ENCODE measurements at regions not wholly inside any gene's neighbourhood (a gene's known extent, or its start where the extent isn't known, plus 50 kb on each side); places are given as distances from the start of the nearest gene placed in this dataset.

DNA sequence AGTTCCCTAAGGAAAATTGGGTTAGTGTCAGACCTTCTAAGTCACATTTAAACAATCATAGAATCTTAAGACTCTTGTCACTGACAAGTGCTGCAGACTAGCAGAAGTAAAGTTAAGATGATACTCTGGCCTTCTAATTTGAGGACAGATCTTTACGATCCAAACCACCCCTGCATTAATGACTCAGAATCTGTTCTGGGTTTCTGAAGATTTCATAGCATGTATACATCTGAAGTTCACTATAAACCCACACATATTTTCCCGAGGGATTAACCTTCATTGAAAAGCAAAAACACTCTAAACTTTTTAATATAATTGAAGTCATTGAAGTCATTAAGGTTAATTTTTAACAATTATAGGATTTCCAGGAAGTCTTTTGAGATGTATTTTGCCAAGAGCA lies 674.3 kb downstream of the IQCM start:
- Histone ChIP-seq H3K27me3 (ENCODE audit: control insufficient read depth, insufficient read depth, low read length, poor library complexity, severe bottlenecking) (no peaks in the 10 kb centered on the region), H3K27ac (ENCODE audit: insufficient read depth, low read depth, low read length, poor library complexity, severe bottlenecking) (no peak overlapping the region), H3K4me3 (ENCODE audit: insufficient read depth, low read depth, low read length) (no peak overlapping the region), H3K36me3 (ENCODE audit: control insufficient read depth, insufficient read depth, low read length) (no peaks in the 10 kb centered on the region), H3K4me1 (ENCODE audit: control insufficient read depth, insufficient read depth, low read length) (no peaks in the 10 kb centered on the region), H3K9me3 (ENCODE audit: control insufficient read depth, low read length) (no peaks in the 10 kb centered on the region)
- 89 to 97% methylated on average over 1 of the region's 2 CpGs for WGBS, 2 experiments

DNA sequence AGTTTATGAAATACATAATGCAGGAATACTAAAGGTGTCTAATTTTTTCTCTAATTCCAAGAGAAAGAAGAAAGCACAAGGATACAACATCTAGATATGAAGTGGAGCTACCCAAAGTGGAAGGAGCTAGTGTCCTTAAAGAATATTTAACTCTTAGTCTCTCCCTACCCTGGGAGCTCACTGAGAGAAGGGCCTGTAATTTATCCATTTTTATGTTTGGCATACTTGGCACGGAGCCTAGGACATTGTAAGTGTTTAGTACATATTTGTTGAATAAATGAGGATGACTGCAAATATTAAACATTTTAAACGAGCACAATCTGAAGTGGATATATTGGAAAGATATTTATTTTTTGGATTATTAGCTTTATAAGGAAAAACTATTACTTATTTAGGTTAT lies 674.8 kb downstream of the IQCM start:
- no peaks in the 10 kb centered on the region for H3K4me1 ChIP-seq (ENCODE audit: control insufficient read depth, insufficient read depth, low read length)
- no peaks in the 10 kb centered on the region for H3K36me3 ChIP-seq (ENCODE audit: control insufficient read depth, insufficient read depth, low read length)
- H3K27ac ChIP-seq (ENCODE audit: insufficient read depth, low read depth, low read length, poor library complexity, severe bottlenecking): no peak overlapping the region
- no peaks in the 10 kb centered on the region for H3K27me3 ChIP-seq (ENCODE audit: control insufficient read depth, insufficient read depth, low read length, poor library complexity, severe bottlenecking)
- WGBS, 2 experiments: 93 to 98% methylated on average over 1 to 2 of the region's 2 CpGs
- H3K9me3 ChIP-seq (ENCODE audit: control insufficient read depth, low read length): no peaks in the 10 kb centered on the region
- no peak overlapping the region for H3K4me3 ChIP-seq (ENCODE audit: insufficient read depth, low read depth, low read length)

DNA sequence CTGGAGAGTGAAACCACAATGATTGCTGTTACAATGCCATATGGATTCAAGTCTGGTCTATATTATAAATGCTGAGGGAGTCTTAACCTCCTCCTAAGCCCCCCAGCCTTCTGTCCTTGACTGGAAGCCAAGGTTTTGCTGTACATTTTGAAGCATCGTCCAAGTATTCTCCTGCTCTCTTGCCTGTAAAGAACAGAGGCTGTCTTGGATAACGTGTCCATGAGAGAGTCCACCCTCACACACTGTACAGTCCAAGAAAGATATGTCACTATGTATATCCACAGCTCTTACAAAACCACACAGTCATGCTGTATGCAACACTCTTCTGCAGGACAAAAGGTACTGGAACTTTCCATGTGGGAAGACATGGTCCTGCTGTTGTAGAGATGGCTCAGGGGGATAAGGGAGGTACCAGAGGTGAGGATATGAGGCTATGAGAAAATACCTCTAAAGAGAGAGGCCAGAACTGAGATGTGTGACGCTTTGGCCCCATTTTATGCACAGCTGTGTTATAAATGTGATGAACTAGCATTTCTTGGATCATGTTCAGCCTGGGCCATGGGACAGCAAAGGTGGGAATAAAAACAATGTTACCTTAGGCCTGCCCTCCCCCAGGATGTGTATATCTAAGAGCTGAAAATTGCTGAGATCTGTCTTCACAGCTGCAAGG lies 678.6 kb downstream of the IQCM start:
- Histone ChIP-seq H3K27ac (ENCODE audit: insufficient read depth, low read depth, low read length, poor library complexity, severe bottlenecking) (no peak overlapping the region), H3K4me1 (ENCODE audit: control insufficient read depth, insufficient read depth, low read length) (no peaks in the 10 kb centered on the region), H3K27me3 (ENCODE audit: control insufficient read depth, insufficient read depth, low read length, poor library complexity, severe bottlenecking) (no peaks in the 10 kb centered on the region), H3K36me3 (ENCODE audit: control insufficient read depth, insufficient read depth, low read length) (no peaks in the 10 kb centered on the region), H3K4me3 (ENCODE audit: insufficient read depth, low read depth, low read length) (no peak overlapping the region), H3K9me3 (ENCODE audit: control insufficient read depth, low read length) (no peaks in the 10 kb centered on the region)
- WGBS, 2 experiments: 92 to 94% methylated on average over 3 of the region's 3 CpGs

DNA sequence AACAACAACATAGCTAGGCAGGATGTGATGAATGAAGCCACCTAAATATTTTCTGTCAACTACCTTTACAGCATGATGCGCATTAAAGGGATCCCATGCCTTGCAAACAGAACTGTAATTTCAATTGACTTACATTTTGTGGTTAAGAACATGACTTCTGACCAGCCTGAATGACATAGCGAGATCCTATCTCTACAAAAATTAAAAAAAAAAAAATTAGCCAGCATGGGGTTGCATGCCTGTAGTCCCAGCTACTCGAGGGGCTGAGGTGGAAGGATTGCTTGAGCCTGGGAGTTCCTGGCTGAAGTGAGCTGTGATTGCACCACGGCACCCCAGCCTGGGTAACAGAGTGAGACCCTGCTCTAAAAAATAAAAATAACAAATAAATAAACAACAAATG lies 680.6 kb downstream of the IQCM start:
- Histone ChIP-seq H3K4me3 (ENCODE audit: insufficient read depth, low read depth, low read length) (no peak overlapping the region), H3K36me3 (ENCODE audit: control insufficient read depth, insufficient read depth, low read length) (no peaks in the 10 kb centered on the region)

DNA sequence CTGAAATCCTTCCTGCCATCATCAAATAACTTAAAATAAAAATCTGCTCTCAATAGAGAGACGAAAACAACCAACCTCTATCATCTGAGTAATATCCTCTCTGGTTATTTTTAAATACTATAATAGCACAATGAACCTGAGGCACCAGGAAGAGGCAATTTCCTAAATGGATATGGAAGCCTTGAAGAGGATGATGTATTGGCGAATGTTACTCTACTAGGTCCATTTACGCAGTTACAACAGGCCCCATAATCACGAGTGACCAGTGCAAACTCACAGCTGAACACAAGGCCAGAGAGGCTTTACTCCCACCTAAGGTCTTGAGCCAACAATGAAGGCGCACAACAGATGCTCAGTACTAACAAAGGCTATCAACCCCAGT lies 678.8 kb upstream of the NR3C2 start:
- Histone ChIP-seq H3K4me1 (ENCODE audit: control insufficient read depth, insufficient read depth, low read length) (peaks cover 15% of the 10 kb centered on the region), H3K36me3 (ENCODE audit: control insufficient read depth, insufficient read depth, low read length) (no peaks in the 10 kb centered on the region), H3K27me3 (ENCODE audit: control insufficient read depth, insufficient read depth, low read length, poor library complexity, severe bottlenecking) (no peaks in the 10 kb centered on the region), H3K27ac (ENCODE audit: insufficient read depth, low read depth, low read length, poor library complexity, severe bottlenecking) (no peak overlapping the region), H3K9me3 (ENCODE audit: control insufficient read depth, low read length) (no peaks in the 10 kb centered on the region), H3K4me3 (ENCODE audit: insufficient read depth, low read depth, low read length) (no peak overlapping the region)
- WGBS, 2 experiments: 93 to 94% methylated on average over 4 to 5 of the region's 5 CpGs

More for the DNA sequence above, 680.6 kb downstream of the IQCM start:
- Histone ChIP-seq H3K4me1 (ENCODE audit: control insufficient read depth, insufficient read depth, low read length) (no peaks in the 10 kb centered on the region), H3K27ac (ENCODE audit: insufficient read depth, low read depth, low read length, poor library complexity, severe bottlenecking) (no peak overlapping the region), H3K9me3 (ENCODE audit: control insufficient read depth, low read length) (no peaks in the 10 kb centered on the region), H3K27me3 (ENCODE audit: control insufficient read depth, insufficient read depth, low read length, poor library complexity, severe bottlenecking) (no peaks in the 10 kb centered on the region)
- 79 to 96% methylated on average over 3 to 4 of the region's 4 CpGs for WGBS, 2 experiments

DNA sequence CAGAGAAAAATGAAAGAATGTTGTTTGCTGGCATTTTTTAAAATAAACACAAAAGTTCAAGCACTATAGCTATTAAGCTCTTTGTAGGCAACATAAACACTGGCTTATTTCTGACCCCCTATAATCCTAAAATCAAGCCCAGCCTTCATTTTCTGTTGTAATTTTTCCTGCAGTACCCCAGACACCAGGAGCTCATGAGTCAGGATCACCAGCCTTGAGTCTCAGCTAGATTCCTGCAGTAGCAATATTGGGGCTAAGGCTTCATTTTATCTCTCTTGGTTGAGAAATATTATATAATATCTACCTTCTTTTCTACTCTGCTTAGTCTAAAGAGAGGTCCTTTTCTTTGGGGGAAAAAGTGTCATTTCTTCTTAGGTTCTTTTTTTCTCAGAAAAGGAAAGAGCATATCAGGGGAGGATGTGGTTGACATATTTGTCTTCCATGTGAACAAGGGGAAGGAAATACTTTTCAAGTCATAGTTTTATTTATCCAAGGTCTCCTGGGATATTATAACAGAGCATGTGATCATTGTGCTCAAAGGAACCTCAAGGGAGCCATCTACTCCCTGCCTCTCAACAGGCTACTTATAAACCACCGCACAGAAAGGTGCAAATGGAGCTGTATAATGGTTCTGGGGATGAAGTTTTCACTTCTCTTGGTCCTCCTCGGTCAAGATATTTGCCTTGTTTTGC lies 678.3 kb upstream of the NR3C2 start:
- no peaks in the 10 kb centered on the region for H3K27me3 ChIP-seq (ENCODE audit: control insufficient read depth, insufficient read depth, low read length, poor library complexity, severe bottlenecking)
- no peak overlapping the region for H3K4me3 ChIP-seq (ENCODE audit: insufficient read depth, low read depth, low read length)
- 98 to 100% methylated on average over 1 to 2 of the region's 2 CpGs for WGBS, 2 experiments
- H3K9me3 ChIP-seq (ENCODE audit: control insufficient read depth, low read length): no peaks in the 10 kb centered on the region
- no peaks in the 10 kb centered on the region for H3K36me3 ChIP-seq (ENCODE audit: control insufficient read depth, insufficient read depth, low read length)
- H3K4me1 ChIP-seq (ENCODE audit: control insufficient read depth, insufficient read depth, low read length): peaks cover 19% of the 10 kb centered on the region
- H3K27ac ChIP-seq (ENCODE audit: insufficient read depth, low read depth, low read length, poor library complexity, severe bottlenecking): no peak overlapping the region

DNA sequence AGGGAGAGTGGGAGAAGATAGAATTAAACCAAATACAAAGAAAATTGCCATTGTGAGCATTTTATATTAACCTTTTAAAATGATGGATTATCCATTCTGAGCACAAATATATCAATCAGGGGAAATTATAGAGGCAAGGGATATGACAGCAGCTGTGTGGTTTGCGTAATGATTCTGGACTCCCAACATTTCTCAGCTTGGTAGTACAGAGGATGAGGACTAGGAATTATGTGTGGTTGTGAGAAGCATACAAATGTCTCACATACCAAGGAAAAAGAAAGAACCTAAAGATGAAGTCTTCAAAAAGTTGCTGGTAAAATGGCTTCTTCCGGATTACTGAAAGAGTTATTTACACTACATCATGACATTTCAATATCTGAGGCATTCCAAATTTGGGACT lies 674.6 kb upstream of the NR3C2 start:
- Histone ChIP-seq H3K27ac (ENCODE audit: insufficient read depth, low read depth, low read length, poor library complexity, severe bottlenecking) (no peak overlapping the region), H3K27me3 (ENCODE audit: control insufficient read depth, insufficient read depth, low read length, poor library complexity, severe bottlenecking) (no peaks in the 10 kb centered on the region), H3K9me3 (ENCODE audit: control insufficient read depth, low read length) (no peaks in the 10 kb centered on the region), H3K4me1 (ENCODE audit: control insufficient read depth, insufficient read depth, low read length) (peaks cover 14% of the 10 kb centered on the region), H3K36me3 (ENCODE audit: control insufficient read depth, insufficient read depth, low read length) (no peaks in the 10 kb centered on the region), H3K4me3 (ENCODE audit: insufficient read depth, low read depth, low read length) (no peak overlapping the region)
- WGBS, 2 experiments: 86 to 100% methylated on average over 1 to 2 of the region's 2 CpGs

DNA sequence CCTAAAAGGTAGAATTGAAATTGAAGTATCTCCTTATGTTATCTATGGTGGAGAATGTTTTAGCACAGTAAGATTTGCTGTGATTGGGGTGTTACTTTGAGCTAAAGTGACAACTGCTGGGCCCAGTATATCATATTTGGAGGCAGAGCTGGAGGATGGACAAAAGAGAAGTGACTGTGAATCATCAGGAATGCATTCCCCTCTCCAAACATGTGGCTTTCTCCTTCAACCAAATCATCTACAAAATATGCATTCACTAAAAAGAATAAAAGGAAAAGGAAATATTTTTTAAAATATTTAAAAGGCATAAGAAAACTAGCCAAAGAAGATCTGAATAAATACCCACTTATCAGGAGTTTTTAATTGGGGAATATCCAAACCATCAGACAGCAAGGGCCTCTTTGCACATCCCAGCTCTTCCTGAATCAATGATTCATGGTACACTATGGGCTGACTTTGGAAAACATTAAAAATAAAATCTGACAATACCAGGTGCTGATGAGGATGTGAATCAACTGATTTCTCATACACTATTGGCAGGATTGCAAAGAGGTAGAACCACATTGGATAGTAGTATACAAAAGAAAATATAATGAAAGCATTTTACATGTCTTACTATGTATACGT lies 671.7 kb upstream of the NR3C2 start:
- Histone ChIP-seq H3K27ac (ENCODE audit: insufficient read depth, low read depth, low read length, poor library complexity, severe bottlenecking) (no peak overlapping the region), H3K27me3 (ENCODE audit: control insufficient read depth, insufficient read depth, low read length, poor library complexity, severe bottlenecking) (no peaks in the 10 kb centered on the region), H3K4me1 (ENCODE audit: control insufficient read depth, insufficient read depth, low read length) (peaks cover 14% of the 10 kb centered on the region), H3K9me3 (ENCODE audit: control insufficient read depth, low read length) (no peaks in the 10 kb centered on the region), H3K4me3 (ENCODE audit: insufficient read depth, low read depth, low read length) (no peak overlapping the region), H3K36me3 (ENCODE audit: control insufficient read depth, insufficient read depth, low read length) (no peaks in the 10 kb centered on the region)
- WGBS, 2 experiments: 91 to 100% methylated on average over 1 of the region's 1 CpG

DNA sequence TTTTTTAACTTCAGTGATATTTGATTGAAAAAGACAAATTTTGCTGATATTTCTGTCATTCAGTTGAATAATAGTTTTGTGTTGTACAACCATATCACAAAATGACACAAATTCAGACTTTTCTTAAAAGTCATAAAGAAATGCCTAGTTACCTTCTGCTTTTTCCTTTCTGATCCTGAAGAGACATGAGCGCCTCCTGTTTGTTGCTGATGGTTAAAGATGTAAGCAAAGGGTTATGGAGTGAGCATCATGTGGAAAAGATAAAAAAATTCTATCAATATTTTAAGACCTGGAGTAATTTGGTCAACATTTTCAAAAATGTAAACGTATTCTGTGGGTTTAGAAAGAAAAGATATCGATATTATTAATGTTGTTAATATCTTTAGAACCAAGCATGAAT lies 669.9 kb upstream of the NR3C2 start:
- Histone ChIP-seq H3K27me3 (ENCODE audit: control insufficient read depth, insufficient read depth, low read length, poor library complexity, severe bottlenecking) (no peaks in the 10 kb centered on the region), H3K9me3 (ENCODE audit: control insufficient read depth, low read length) (no peaks in the 10 kb centered on the region), H3K4me1 (ENCODE audit: control insufficient read depth, insufficient read depth, low read length) (peaks cover 14% of the 10 kb centered on the region), H3K4me3 (ENCODE audit: insufficient read depth, low read depth, low read length) (no peak overlapping the region), H3K27ac (ENCODE audit: insufficient read depth, low read depth, low read length, poor library complexity, severe bottlenecking) (no peak overlapping the region), H3K36me3 (ENCODE audit: control insufficient read depth, insufficient read depth, low read length) (no peaks in the 10 kb centered on the region)
- WGBS, 2 experiments: 83 to 87% methylated on average over 1 to 2 of the region's 3 CpGs

DNA sequence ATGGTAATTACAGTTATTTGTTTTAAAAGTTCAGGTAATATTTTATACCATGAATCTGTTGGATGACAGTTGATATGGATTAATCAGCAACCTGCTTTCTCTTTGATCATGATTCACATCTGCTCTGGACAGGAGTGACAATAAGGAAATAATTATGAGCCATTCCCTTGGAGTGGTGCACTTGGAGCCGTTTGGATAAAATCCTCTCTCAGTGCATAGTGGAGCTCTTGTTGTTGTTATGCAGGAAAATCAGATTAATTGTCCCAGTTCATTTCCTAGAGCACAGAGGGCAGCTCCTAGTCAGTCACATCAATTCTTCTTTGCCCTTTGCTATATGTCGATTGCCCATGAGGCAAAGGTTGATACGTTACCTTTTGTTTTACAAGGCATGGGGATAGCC lies 668.3 kb upstream of the NR3C2 start:
- no peak overlapping the region for H3K27ac ChIP-seq (ENCODE audit: insufficient read depth, low read depth, low read length, poor library complexity, severe bottlenecking)
- H3K4me1 ChIP-seq (ENCODE audit: control insufficient read depth, insufficient read depth, low read length): no peaks in the 10 kb centered on the region
- no peaks in the 10 kb centered on the region for H3K36me3 ChIP-seq (ENCODE audit: control insufficient read depth, insufficient read depth, low read length)
- H3K9me3 ChIP-seq (ENCODE audit: control insufficient read depth, low read length): no peaks in the 10 kb centered on the region
- no peak overlapping the region for H3K4me3 ChIP-seq (ENCODE audit: insufficient read depth, low read depth, low read length)
- H3K27me3 ChIP-seq (ENCODE audit: control insufficient read depth, insufficient read depth, low read length, poor library complexity, severe bottlenecking): no peaks in the 10 kb centered on the region
- WGBS, 2 experiments: 86 to 95% methylated on average over 3 of the region's 3 CpGs

Data from ectodermal cell (in vitro differentiated cells).